DMS 273 (cell line): ENCODE measurements at regions not wholly inside any gene's neighbourhood (a gene's known extent, or its start where the extent isn't known, plus 50 kb on each side); places are given as distances from the start of the nearest gene placed in this dataset.
"Not testable (repeated sequence)": the region's sequence is repeated elsewhere in the genome, so short reads cannot be mapped to it uniquely, and the experiment has no call there.

Source experiments
- DNase-seq: peaks from one replicate; lab custom pipeline; 2025; ENCODE audit not compliant: unreplicated experiment; lab: John Stamatoyannopoulos, UW

DNA sequence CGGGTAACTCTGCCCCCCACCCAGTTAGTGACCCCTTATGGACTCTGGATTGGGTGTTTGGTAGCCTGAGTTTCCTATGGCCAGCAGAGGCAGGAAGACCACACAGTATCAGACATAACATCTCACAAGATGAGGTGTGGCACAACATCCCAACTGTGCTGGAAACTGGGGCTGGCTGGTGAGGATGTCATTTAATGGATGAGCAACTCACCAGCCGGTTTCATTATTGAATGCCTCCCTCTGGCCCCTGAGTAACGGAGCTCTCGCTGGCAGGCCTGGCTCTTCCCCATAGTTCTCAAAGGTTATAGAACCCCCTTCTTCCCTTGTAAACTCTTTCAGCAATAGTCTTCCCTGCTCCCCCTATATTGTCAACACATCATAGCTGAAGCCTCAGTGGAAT is 195.0 kb downstream of the BCL11A start:
- DNase-seq, result no peak

DNA sequence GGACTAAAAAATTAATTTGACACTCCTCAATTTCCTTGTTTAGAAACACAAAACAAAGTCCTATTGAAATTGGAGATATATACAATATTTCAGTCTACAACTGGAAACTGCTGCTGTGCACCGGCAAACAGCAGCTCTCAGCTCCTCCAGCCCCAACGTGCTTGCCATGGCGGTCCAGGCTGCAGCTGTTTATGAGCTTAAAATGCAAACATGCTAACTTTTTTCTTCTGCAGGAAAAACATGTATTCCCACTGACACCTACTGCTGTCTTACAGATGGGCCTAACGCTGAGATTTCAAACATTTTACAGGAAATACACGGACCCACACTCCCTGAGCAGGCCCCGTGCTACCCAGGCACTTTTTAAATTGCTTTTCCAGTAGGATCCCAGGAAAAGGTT is 195.5 kb downstream of the BCL11A start:
- no peak for DNase-seq

DNA sequence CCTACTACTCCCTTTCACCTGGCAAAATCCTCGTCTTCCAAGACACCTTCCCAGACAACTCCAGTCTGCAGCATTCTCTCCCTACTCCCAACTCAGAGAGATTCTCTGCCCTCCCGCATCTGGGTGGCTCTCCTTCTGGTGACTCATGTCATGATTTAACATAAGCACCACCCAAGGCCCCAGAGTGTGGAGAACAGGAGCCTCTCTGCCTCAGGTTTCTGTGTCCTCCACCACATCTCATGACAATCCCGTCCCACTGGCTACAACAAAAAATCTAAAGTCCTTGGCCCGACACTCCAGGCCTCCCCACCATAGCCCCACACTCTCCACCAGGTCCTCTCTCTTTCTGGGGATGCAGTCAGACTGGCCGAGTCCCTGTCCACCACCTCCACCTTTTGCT is 197.1 kb downstream of the BCL11A start:
- DNase-seq, result no peak

DNA sequence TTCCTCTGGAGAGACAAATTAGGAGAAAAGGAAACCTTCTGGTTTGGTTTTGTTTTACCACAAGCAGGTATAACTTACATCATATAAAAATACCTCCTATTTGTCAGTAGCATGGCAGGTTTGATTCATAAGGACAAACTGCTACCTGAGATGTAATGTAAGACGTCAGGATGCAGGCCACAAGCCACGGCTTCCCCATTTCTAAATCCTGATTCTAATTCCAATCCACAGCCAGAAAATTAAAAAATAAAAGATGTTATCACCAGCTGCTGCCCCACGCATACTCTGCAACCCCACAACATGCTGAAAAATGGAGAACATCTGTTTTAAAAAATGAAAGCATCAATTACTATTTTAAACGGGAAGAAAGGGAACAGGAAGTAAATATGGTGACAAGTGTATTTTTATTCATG is 197.6 kb downstream of the BCL11A start:
- no peak for DNase-seq

DNA sequence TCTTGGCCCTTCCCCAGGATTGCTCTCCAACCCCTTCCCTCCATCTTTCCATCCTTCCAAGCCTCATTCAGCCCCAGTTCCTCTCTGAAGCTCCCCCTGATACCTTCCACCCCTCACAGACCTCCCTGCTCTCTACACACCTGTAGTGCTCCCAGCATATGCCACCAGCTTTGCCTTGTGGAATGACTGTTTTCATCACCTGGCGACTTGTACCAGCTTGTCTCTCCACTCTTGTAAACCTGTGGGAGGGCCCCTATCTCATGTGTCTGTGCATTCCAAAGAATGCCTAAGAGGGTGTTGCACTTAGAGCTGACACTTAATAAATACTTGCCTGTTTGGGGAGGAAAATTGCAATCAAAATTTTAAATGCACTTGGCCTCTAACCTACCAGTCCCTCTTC is 198.7 kb downstream of the BCL11A start:
- no peak for DNase-seq

DNA sequence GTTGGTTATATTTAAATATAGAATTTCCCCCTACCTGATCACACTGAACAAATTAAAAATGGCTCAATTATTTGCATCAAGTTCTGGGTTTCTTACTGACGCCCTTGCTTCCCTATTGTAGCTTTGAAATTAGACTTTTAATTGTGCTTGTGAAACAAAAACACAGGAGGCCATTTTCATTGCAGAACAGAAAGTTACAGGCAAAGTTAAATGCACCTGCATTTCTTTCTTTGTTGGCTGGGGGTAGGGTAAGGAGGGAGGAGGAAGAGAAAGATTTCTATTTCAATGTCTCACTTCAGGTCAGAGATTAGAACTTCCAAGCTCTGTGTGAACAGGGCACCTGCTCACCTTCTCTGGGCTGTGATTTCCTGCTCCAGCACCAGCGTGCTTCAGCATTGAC is 199.6 kb downstream of the BCL11A start:
- DNase-seq, result no peak

DNA sequence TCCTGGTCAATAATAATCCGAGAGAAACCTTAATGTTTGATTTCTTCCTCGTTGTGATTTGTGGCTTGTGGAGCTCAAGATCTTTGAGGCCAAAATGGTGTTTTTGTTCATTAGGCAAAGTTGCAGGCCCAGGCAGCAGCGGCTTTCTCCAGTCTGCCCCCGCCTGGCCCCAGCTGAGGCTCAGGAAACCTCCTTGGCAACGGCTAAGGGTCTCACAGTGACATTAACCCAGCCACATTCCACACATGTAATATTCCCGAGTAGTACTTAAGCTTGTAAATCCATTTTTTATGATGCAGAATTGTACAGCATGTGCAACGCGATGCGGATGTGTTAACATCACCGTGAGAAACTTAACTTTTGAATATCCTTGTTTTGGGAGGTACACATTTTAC is 200.1 kb downstream of the BCL11A start:
- no peak for DNase-seq

DNA sequence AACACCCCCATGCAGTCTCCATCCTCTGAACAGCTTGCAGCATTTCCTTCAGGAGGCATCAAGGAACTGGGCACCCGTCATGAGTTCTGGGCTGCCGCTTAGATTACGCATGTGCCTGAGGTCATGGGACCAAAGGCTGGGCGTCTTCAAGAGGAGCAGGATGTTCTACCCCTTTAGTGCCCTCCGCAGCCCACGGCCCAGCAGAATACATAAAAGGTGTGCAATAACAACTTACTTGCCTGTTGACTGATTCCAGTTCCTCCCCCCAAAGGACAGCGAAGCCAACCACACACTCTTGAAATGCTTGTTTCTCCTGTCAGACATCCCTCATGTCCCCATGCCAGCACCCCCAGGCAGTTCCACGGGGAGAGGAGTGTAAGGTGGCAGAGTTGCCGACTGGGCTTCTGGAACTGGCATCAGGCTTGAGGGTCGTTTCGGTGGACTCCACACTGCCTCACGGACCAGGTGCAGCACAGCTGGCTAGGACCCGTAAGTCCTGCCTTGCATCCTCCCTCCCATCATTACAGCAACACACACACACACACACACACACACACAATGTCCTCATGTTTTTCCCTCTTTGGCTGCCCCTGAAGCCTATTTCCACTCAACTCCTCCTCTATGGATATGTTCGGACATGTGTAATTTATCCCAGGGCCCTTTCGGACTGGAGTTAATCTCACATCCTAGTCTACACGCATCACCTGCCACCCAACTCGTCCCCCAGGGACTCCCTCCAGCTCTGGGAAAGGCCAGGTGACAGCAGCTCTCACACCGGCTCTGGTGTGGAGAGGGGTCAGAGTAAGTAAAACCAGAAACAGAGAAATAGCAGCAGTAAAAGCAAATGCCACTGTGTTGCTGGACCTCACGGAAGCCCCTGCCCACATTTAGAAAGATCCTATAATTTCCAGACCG is 200.7 kb downstream of the BCL11A start:
- no peak for DNase-seq

DNA sequence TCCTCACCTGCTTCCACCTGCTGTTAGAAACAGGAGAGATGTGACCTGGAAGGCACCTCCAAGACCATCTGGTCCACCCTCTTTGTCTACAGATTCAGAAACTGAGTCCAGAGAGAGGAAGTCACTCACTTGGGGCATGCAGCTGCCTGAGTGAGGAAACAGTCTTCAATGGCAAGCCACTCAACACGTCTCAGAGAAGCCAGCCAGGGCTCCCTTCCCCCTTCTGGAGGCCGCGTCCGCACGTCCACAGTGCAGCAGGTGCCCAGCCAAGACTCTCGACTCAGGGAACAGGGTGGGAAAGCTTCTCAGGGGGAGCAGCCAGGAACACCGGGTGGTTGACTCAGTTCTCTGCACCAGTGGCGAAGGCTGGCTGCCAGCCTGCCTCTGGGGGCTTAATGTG is 201.7 kb downstream of the BCL11A start:
- no peak for DNase-seq

DNA sequence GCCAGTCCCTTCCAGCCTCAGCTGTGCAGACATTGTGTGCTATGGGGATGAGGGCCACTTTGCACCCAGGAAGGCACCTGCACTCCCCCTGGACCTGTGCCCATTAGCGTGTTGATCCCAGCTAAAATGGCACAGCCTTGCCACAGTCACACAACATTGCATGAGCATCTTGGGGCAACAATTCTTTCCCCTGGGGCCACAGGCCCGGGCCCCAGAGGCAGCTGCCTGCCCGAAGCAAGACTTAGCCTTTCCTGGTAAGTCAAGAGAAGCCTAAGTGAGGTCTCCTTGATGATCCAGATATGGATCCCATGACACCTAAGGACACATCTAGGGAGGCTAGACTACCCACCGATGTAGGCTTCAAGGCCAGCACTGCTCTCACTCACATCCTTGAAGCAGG is 202.1 kb downstream of the BCL11A start:
- no peak for DNase-seq

DNA sequence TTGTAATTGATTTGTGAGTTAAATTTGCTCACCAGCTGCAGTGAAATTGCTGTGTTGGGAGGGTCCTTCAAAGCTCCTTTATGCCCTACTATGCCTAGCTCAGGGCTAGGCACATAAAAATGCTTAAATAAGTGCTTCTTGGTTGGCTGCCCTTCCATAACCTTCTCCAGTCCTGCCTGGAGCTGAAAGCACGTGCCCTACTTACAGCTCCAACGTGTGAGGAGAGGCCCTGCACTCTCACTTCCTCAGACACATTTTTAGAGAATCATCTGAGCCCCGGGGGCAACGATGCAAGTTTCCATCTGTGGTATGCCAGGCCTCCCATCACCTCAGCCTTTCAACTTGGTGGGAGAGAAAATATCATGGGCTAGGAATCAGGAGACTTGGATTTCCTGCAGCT is 202.7 kb downstream of the BCL11A start:
- no peak for DNase-seq

DNA sequence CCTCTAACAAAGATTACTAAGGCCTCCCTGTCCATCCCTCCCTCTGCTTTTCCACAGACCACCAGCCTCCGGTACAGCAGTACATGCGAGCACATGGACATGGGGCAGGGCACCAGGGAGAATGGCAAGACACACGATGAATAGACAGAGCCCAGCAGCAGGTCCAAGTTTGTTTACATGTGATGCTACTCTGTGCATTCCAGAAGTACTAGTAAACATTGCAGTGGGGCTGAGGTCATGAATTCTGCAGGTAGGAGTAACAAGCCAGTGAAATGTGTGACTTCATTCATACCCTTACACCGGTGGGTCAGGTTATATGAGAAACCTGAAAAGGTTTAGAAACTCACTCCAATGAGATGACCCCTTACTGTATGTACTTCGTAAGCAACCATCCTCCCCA is 205.7 kb downstream of the BCL11A start:
- no peak for DNase-seq

DNA sequence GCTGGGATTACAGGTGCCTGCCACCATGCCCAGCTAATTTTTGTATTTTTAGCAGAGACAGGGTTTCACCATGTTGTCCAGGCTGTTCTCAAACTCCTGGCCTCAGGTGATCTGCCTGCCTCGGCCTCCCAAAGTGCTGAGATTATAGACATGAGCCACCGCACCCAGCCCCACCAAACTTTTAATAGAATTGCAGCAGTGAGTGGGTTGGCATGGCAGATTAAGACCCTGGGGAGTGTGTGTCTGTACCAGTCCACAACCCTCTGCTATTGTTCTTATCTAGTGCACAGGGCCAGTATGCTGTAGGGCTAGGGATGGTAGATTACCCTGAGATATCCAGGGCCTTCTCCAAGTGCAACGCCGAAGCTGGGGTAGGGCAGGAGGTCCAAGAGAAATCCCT is 211.0 kb downstream of the BCL11A start:
- not testable (repeated sequence) for DNase-seq

DNA sequence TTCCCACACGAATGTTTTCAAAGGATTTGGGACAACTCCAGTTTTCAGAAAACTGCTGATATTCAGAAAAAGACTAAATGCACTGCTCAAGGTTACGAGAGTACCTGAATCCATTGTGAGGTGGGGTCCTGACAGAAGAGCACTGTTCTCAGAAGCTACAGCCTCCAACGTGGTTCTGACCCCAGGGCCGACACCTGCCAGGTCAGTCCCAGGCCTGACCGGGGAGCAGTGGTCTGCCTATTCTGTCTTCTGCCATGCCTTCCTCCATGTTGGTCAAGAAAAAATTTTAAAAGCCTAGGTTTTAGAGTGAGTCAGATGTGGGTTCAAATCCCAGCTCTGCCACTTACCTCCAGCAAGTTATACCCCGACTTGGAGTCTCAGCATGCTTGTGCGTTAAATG is 212.3 kb downstream of the BCL11A start:
- no peak for DNase-seq

DNA sequence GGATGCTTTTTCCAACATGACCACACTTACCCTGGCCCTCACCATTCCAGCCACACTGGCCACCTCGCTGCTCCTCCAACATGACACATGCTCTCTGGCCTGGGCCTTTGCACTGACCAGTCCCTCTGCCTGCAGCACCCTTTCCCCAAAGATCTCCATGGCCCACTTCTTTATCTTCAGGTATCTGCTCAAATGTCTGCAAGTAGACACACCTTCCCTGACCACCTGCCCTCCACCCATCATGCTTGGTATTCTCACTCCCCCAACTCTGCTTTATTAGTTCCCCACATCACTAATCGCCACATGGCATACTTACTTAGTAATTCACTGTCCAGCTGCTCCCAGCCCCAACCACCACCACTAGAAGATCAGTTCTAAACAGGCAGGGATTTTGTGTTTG is 214.2 kb downstream of the BCL11A start:
- no peak for DNase-seq

DNA sequence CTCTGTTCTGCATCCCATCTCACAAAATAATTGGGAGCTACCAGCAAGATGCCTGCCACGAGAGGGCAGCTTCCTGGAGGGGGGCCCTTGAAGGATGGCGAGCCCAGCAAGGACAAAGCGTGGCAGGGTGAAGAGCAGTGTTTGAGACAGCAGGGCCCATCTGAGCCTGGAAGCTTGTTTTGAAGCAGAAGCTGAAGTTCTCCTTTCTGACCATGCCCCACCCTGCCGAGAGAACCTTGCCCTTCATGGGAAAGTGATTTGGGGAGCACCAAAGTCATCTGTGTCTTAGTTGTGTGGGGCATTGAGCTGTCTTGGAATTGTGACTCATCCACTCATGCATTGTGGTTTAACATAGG is 216.3 kb downstream of the BCL11A start:
- DNase-seq, result peak; percentile 28

DNA sequence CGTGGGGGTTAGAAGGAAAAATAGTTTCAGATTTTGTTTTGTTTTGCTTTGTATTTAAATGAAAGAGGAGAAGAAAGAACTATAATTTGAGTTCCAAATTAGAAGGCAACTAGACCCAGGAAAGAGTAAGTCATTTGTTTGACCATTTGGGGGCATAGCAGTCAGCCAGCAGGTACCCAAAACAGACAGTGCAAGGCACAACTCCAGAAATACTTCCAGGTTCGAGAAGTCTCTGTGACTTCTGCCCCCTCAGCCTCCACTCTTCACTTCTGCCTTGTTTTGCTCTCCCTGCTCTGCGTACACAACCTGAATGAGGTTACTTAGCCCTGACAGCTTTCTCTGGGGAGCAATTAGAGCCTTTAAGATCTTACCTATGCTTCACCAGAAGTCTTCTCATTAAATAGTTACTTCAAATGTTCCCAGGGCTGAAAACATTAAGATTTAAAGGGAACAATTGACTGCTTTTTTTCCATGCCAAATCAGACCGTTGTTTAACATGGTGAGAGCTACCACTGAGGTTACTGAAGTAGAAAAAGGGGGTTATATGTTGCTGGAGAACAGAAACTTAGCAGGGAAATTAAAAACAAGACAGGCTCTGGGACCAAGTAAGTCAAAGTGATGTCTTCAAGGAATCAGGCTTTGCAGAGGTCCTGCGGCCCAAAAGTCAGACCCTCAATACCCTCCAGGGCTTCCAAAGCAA is 216.9 kb downstream of the BCL11A start:
- no peak for DNase-seq

DNA sequence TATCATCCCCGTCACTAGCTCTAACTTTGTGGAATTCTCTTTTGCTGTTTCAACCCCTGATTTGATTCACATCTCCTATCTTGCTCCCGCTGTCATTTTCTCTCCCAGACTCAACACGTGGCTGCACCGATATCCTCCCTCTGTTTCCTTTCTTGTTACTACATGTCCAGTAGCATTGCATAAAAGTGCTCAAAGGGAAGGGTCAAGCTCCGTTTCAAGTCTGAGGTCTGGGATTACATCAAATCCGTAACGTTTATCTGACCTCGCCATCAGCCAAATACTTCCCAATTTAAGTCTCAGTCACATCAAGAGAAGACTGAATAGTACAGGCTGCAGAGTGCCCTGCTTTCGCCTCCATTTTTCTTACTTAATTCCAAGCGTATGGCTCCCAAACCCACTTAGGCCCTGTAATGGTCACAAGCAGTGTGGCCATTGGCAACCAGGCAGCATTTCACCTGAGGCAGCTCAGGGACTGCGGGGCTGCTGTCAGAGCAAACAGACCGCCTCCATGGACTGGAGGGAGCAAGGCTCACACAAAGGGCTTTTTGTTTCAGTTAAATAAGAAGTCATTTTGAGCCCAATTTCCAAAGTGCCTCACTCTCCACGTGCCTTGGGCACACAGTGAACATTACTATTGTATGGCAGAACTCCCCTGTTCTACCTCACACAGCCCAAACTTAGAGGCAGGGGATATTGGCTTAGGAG is 217.8 kb downstream of the BCL11A start:
- DNase-seq, result no peak

DNA sequence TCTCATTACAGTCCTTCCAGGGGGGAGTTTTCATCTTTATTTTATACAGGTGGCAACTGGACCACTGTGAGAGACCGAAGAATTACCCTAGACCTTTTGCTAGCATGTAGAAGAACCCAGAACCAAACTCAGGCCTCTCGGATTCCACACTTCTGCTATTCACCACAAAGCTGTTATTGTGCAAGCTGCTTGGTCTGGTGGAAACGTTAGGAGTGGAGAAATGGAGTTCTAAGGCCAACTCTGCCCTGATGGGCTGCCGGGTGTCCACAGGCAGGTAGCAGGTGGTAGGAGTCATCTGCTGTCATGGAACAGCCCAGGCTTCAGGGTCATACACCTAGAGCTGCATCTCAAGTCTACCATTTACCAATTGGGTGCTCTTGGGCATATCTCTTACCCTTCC is 218.8 kb downstream of the BCL11A start:
- no peak for DNase-seq

DNA sequence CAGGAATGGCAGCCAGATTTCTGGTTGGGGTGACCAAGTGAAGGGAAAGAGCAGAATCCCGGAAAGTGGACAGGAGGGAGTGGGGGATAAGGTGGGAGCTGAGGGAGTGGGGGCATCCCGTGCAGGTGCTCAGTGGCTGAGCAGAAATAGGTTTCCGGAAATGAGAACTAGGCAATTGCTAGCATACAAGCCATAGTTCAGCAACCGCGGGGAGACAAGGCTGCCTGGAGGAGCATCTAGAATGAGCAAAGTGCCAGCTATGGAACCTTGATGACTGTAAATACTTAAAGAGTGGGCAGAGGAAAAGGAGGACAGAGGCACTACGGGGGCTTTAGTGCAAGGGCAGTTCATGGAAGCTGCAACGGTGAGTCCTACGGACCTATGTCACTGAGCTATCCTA is 220.2 kb downstream of the BCL11A start:
- DNase-seq, result no peak

DNA sequence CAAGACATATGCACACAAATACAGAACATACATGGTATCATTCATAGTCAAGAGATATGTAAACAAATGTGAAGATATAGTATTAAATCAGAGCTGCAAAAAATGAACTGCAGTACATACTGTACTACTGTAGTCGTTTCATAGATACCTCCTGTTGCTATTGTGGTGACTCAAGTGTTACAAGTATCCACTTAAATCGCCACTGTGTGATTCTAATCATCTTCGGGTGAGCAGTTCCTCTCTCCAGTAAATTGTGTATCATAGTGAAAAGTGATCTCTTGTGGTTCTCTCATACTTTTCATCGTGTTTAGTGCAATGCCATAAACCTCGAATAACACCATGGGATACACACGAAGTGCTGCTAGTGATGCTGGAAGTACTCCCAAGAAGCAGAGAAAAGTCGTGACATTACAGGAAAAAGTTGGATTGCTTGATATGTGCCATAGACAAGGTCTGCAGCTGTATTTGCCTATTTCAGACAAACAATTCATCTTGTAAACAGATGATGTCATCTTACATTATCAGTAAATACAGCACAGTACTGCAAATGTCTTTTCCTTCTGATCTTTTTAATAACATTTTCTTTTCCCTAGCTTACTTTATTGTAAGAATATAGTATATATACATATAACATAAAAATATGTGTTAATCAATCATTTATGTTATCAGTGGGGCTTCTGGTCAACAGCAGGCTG is 222.2 kb downstream of the BCL11A start:
- no peak for DNase-seq
